ENCODE measurements at regions not wholly inside any gene's neighbourhood (a gene's known extent, or its start where the extent isn't known, plus 50 kb on each side); places are given as distances from the start of the nearest gene placed in this dataset.

- Histone ChIP-seq H3K9me3 (peaks cover 0 to 6% (median 0%) of the 10 kb centered on the region in 4 donors), H3K27me3 (no peaks in the 10 kb centered on the region), H3K4me1 (no peaks in the 10 kb centered on the region), H3K36me3 (no peaks in the 10 kb centered on the region), H3K27ac (no peak overlapping the region), H3K4me3 (no peak overlapping the region)
- DNase-seq = no peak
- WGBS, 2 donors = 95 to 97% methylated on average over 3 of the region's 3 CpGs
- intact Hi-C loops (cut with DNase I) = no loop called here
- TF ChIP-seq EP300 (IDR thresholded peaks at IDR 0.05) (no peak), CTCF (IDR thresholded peaks at IDR 0.05) (no peak), POLR2AphosphoS5 (IDR thresholded peaks at IDR 0.05) (no peak), POLR2A (IDR thresholded peaks at IDR 0.05) (no peak)
These were observed 94.5 kb downstream of the DNTTIP2 start for GRCh38 chr1:93784538-93784937.

GRCh38 chr1:93783876-93784275 lies 95.1 kb downstream of the DNTTIP2 start:
- H3K36me3 ChIP-seq = no peaks in the 10 kb centered on the region
- DNase-seq = no peak
- no peaks in the 10 kb centered on the region for H3K27me3 ChIP-seq
- intact Hi-C loops (cut with DNase I) = no loop called here
- H3K9me3 ChIP-seq = peaks cover 0 to 3% (median 0%) of the 10 kb centered on the region in 4 donors
- H3K4me1 ChIP-seq = no peaks in the 10 kb centered on the region
- WGBS, 2 donors = 96% methylated on average over 2 of the region's 2 CpGs
- no peak overlapping the region for H3K27ac ChIP-seq
- H3K4me3 ChIP-seq = no peak overlapping the region
- TF ChIP-seq EP300 (IDR thresholded peaks at IDR 0.05) (no peak), CTCF (IDR thresholded peaks at IDR 0.05) (no peak), POLR2A (IDR thresholded peaks at IDR 0.05) (no peak), POLR2AphosphoS5 (IDR thresholded peaks at IDR 0.05) (no peak)

GRCh38 chr1:93779540-93780165 lies 98.0 kb upstream of the BCAR3 start:
- WGBS, 2 donors = 95% methylated on average over 4 of the region's 4 CpGs
- no peaks in the 10 kb centered on the region for H3K27me3 ChIP-seq

GRCh38 chr1:93778457-93778856 lies 96.8 kb upstream of the BCAR3 start:
- Histone ChIP-seq H3K4me1 (no peaks in the 10 kb centered on the region), H3K27me3 (no peaks in the 10 kb centered on the region), H3K36me3 (no peaks in the 10 kb centered on the region), H3K9me3 (no peaks in the 10 kb centered on the region), H3K4me3 (no peak overlapping the region), H3K27ac (no peak overlapping the region)
- WGBS, 2 donors = 96 to 97% methylated on average over 2 of the region's 2 CpGs
- TF ChIP-seq CTCF (IDR thresholded peaks at IDR 0.05) (no peak), EP300 (IDR thresholded peaks at IDR 0.05) (no peak), POLR2AphosphoS5 (IDR thresholded peaks at IDR 0.05) (no peak), POLR2A (IDR thresholded peaks at IDR 0.05) (no peak)
- no peak for DNase-seq
- intact Hi-C loops (cut with DNase I) = no loop called here

More at GRCh38 chr1:93779540-93780165, 98.0 kb upstream of the BCAR3 start:
- Histone ChIP-seq H3K36me3 (no peaks in the 10 kb centered on the region), H3K4me1 (no peaks in the 10 kb centered on the region), H3K4me3 (no peak overlapping the region), H3K27ac (no peak overlapping the region), H3K9me3 (no peaks in the 10 kb centered on the region)
- DNase-seq = no peak
- intact Hi-C loops (cut with DNase I) = no loop called here
- TF ChIP-seq POLR2A (IDR thresholded peaks at IDR 0.05) (no peak), EP300 (IDR thresholded peaks at IDR 0.05) (no peak), POLR2AphosphoS5 (IDR thresholded peaks at IDR 0.05) (no peak), CTCF (IDR thresholded peaks at IDR 0.05) (no peak)

GRCh38 chr1:93777255-93777654 lies 95.6 kb upstream of the BCAR3 start:
- H3K27ac ChIP-seq = no peak overlapping the region
- no peaks in the 10 kb centered on the region for H3K27me3 ChIP-seq
- no peaks in the 10 kb centered on the region for H3K4me1 ChIP-seq
- no peaks in the 10 kb centered on the region for H3K36me3 ChIP-seq
- WGBS, 2 donors = 80 to 84% methylated on average over 2 of the region's 2 CpGs
- no peak for DNase-seq
- no peak for TF ChIP-seq CTCF (IDR thresholded peaks at IDR 0.05)
- no peak overlapping the region for H3K4me3 ChIP-seq
- intact Hi-C loops (cut with DNase I) = no loop called here
- no peaks in the 10 kb centered on the region for H3K9me3 ChIP-seq

Measured in sigmoid colon (tissue), 6 donors.